GM12872 (cell line): ENCODE measurements at regions not wholly inside any gene's neighbourhood (a gene's known extent, or its start where the extent isn't known, plus 50 kb on each side); places are given as distances from the start of the nearest gene placed in this dataset.

Experiments used
- CTCF ChIP-seq: IDR thresholded peaks from 3 replicates; pipeline ENCODE4 v1.5.1; 2011; ENCODE audit warnings: low read depth, mild to moderate bottlenecking, low read length, moderate library complexity; ENCODE audit not compliant: insufficient read depth

- no peak for TF ChIP-seq CTCF
These were observed 106.1 kb upstream of the TMEM132D start for GRCh38 chr12:130009961-130010360.

GRCh38 chr12:130011611-130012385 lies 108.0 kb upstream of the TMEM132D start:
- TF ChIP-seq CTCF: no peak

- peak; percentile 74 for TF ChIP-seq CTCF
These were observed 110.1 kb upstream of the TMEM132D start for GRCh38 chr12:130013771-130014484.

GRCh38 chr12:130014485-130014807 lies 110.6 kb upstream of the TMEM132D start:
- TF ChIP-seq CTCF: no peak

- TF ChIP-seq CTCF: no peak
These were observed 112.4 kb upstream of the TMEM132D start for GRCh38 chr12:130016194-130016593.

- no peak for TF ChIP-seq CTCF
These were observed 113.2 kb upstream of the TMEM132D start for GRCh38 chr12:130016986-130017385.

- TF ChIP-seq CTCF: no peak
These were observed 114.0 kb upstream of the TMEM132D start for GRCh38 chr12:130017591-130018449.
